Bronchial epithelial cell (primary cell): ENCODE measurements at regions not wholly inside any gene's neighbourhood (a gene's known extent, or its start where the extent isn't known, plus 50 kb on each side); places are given as distances from the start of the nearest gene placed in this dataset.

Source experiments
- DNase-seq: peaks from one replicate; pipeline ENCODE4 v3.0.0-alpha.2; 2010; ENCODE audit warnings: low read depth
- FAIRE-seq: peaks from 2 replicates; lab custom pipeline; 2011; peaks lifted over from hg19 to GRCh38; lab: Jason Lieb, UNC
- H3K27me3 ChIP-seq: 2 replicates; pipeline ENCODE4 v1.5.1; 2011; ENCODE audit warnings: low read length; ENCODE audit not compliant: control insufficient read depth, insufficient read depth
- H3K36me3 ChIP-seq: 2 replicates; pipeline ENCODE4 v1.5.1; 2011; ENCODE audit warnings: low read length; ENCODE audit not compliant: control insufficient read depth, insufficient read depth
- H3K4me3 ChIP-seq: 2 replicates; pipeline ENCODE4 v1.5.1; 2011; ENCODE audit warnings: mild to moderate bottlenecking, low read depth, low read length, control low read depth
- TF ChIP-seq, protein P1 (sequence below): IDR thresholded peaks from 2 replicates; pipeline ENCODE4 v1.5.1; 2011; ENCODE audit warnings: mild to moderate bottlenecking, moderate library complexity, low read length, control low read depth, inconsistent platforms; ENCODE audit not compliant: insufficient read depth, severe bottlenecking

DNA sequence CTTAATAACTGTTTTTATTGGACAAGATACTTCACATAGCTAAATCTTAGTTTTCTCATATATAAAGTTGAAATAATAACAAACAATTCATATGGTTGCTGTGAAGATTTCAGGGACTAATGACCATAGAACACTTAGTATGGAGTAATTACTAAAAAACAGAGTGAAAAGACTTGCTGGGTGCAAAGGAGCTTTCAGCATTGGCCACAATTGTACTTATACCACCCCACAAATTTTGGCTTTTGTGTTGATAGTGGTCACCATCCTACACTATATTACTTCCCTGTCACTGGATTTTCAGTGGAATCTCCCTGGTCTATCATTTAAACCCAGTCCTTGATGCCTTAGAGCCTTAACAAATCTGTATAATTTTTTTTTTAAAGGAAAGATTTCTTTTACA is 398.6 kb upstream of the EPHA7 start:
- no peaks in the 10 kb centered on the region for H3K27me3 ChIP-seq
- DNase-seq (no peak), FAIRE-seq (no peak)
- H3K4me3 ChIP-seq: no peak overlapping the region
- H3K36me3 ChIP-seq: no peaks in the 10 kb centered on the region
- TF ChIP-seq, protein P1, sequence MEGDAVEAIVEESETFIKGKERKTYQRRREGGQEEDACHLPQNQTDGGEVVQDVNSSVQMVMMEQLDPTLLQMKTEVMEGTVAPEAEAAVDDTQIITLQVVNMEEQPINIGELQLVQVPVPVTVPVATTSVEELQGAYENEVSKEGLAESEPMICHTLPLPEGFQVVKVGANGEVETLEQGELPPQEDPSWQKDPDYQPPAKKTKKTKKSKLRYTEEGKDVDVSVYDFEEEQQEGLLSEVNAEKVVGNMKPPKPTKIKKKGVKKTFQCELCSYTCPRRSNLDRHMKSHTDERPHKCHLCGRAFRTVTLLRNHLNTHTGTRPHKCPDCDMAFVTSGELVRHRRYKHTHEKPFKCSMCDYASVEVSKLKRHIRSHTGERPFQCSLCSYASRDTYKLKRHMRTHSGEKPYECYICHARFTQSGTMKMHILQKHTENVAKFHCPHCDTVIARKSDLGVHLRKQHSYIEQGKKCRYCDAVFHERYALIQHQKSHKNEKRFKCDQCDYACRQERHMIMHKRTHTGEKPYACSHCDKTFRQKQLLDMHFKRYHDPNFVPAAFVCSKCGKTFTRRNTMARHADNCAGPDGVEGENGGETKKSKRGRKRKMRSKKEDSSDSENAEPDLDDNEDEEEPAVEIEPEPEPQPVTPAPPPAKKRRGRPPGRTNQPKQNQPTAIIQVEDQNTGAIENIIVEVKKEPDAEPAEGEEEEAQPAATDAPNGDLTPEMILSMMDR: no peak

GRCh38 chr6:93806409-93807270 is 387.3 kb upstream of the EPHA7 start:
- FAIRE-seq: no peak
- TF ChIP-seq, protein P1: no peak
- no peak for DNase-seq

DNA sequence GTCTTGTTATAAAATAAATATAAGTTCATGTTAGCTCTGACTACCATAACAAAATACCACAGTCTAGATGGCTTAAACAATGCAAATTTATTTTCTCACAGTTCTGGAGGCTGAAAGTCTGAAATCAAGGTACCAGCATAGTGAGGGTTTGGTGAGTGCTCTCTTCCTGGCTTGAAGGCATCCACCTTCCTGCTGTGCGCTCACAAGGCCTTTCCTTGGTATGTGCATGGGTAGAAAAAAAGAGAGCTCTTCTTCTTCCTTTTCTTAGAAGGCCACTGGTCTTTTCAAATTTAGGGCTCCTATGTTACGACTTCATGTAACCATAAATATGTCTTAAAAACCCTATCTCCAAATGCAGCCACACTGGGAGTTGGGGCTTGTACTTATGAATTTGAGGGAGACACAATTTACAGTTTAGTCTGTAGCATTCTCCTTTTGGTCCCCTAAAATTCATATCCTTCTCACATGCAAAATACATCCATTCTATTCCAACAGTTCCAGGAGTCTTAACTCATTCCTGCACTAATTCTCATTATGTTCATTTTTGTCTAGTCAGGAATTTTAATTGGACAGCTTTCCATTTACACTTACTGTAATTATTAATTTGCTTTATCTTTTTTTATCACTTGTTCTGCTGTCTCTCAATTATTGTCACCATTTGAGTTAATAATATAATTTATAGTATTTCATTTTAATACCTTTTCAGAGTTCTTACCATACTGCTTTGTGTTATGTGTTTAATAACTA is 381.9 kb upstream of the EPHA7 start:
- H3K4me3 ChIP-seq: no peak overlapping the region
- no peaks in the 10 kb centered on the region for H3K36me3 ChIP-seq
- TF ChIP-seq, protein P1: no peak
- DNase-seq (no peak), FAIRE-seq (no peak)
- H3K27me3 ChIP-seq: no peaks in the 10 kb centered on the region

More at GRCh38 chr6:93806409-93807270, 387.3 kb upstream of the EPHA7 start:
- no peaks in the 10 kb centered on the region for H3K36me3 ChIP-seq
- no peak overlapping the region for H3K4me3 ChIP-seq
- H3K27me3 ChIP-seq: no peaks in the 10 kb centered on the region

DNA sequence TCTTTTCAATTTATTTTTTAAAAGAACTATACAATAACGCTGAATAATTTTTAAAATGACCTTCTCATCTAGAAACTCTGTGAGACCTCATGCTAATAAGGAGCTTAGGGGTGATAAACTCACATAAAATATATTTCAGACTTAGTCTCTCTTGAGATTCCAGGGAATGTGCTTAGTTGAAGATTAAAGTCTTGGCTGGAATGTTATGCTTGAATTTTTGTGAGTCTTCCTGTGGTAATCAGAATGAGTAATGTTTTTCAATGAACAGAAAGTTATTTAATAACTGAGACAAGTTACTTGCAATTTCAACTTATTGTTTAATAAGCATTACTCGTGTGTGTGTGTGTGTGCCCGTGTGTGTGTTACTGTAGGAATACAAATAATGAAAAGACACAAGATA is 379.9 kb upstream of the EPHA7 start:
- Histone ChIP-seq H3K4me3 (no peak overlapping the region), H3K27me3 (no peaks in the 10 kb centered on the region), H3K36me3 (no peaks in the 10 kb centered on the region)
- FAIRE-seq: no peak
- no peak for DNase-seq
- TF ChIP-seq, protein P1: no peak

GRCh38 chr6:93794166-93794565 is 374.8 kb upstream of the EPHA7 start:
- TF ChIP-seq, protein P1: no peak
- no peaks in the 10 kb centered on the region for H3K27me3 ChIP-seq
- H3K36me3 ChIP-seq: no peaks in the 10 kb centered on the region
- H3K4me3 ChIP-seq: no peak overlapping the region
- DNase-seq (no peak), FAIRE-seq (no peak)
